HG03571 (cell line): ENCODE measurements at regions not wholly inside any gene's neighbourhood (a gene's known extent, or its start where the extent isn't known, plus 50 kb on each side); places are given as distances from the start of the nearest gene placed in this dataset.

ENCODE experiments used
- ATAC-seq: cut with Tn5 transposase; IDR thresholded peaks from one replicate; pipeline ENCODE4 v1.9.1; 2021; ENCODE audit not compliant: unreplicated experiment

- ATAC-seq: no peak
Observed at GRCh38 chr5:116685069-116685468, 110.4 kb upstream of the SEMA6A start.

GRCh38 chr5:116681334-116682013 lies 106.9 kb upstream of the SEMA6A start:
- peak; percentile 97 for ATAC-seq

- no peak for ATAC-seq
Observed at GRCh38 chr5:116675626-116675910, 100.9 kb upstream of the SEMA6A start.

GRCh38 chr5:116674881-116675625 lies 100.4 kb upstream of the SEMA6A start:
- ATAC-seq: no peak

- ATAC-seq: peak; percentile 26
Observed at GRCh38 chr5:116673453-116673852, 98.8 kb upstream of the SEMA6A start.

GRCh38 chr5:116672203-116672602 lies 97.6 kb upstream of the SEMA6A start:
- no peak for ATAC-seq

- peak; percentile 94 for ATAC-seq
Observed at GRCh38 chr5:116671211-116671736, 96.7 kb upstream of the SEMA6A start.

- no peak for ATAC-seq
Observed at GRCh38 chr5:116669261-116670031, 94.8 kb upstream of the SEMA6A start.

GRCh38 chr5:116668390-116668789 lies 93.8 kb upstream of the SEMA6A start:
- no peak for ATAC-seq

GRCh38 chr5:116666901-116667300 lies 92.3 kb upstream of the SEMA6A start:
- ATAC-seq: no peak

- no peak for ATAC-seq
Observed at GRCh38 chr5:116664988-116665387, 90.4 kb upstream of the SEMA6A start.

GRCh38 chr5:116663081-116663480 lies 88.5 kb upstream of the SEMA6A start:
- no peak for ATAC-seq

- no peak for ATAC-seq
Observed at GRCh38 chr5:116661419-116661818, 86.8 kb upstream of the SEMA6A start.

- no peak for ATAC-seq
Observed at GRCh38 chr5:116660929-116661328, 86.3 kb upstream of the SEMA6A start.

- no peak for ATAC-seq
Observed at GRCh38 chr5:116658830-116659229, 84.2 kb upstream of the SEMA6A start.

- ATAC-seq: no peak
Observed at GRCh38 chr5:116658141-116658540, 83.5 kb upstream of the SEMA6A start.

- ATAC-seq: no peak
Observed at GRCh38 chr5:116655431-116655830, 80.8 kb upstream of the SEMA6A start.

- no peak for ATAC-seq
Observed at GRCh38 chr5:116654925-116655324, 80.3 kb upstream of the SEMA6A start.

- ATAC-seq: no peak
Observed at GRCh38 chr5:116652903-116653302, 78.3 kb upstream of the SEMA6A start.

GRCh38 chr5:116652196-116652729 lies 77.6 kb upstream of the SEMA6A start:
- ATAC-seq: peak; percentile 83

GRCh38 chr5:116651653-116652052 lies 77.0 kb upstream of the SEMA6A start:
- no peak for ATAC-seq

- ATAC-seq: no peak
Observed at GRCh38 chr5:116650964-116651363, 76.3 kb upstream of the SEMA6A start.
